ENCODE measurements at regions not wholly inside any gene's neighbourhood (a gene's known extent, or its start where the extent isn't known, plus 50 kb on each side); places are given as distances from the start of the nearest gene placed in this dataset.

- H3K27me3 ChIP-seq (ENCODE audit: control insufficient read depth, insufficient read depth, low read length) = no peaks in the 10 kb centered on the region
- intact Hi-C loops (cut with micrococcal nuclease) = no loop called here
- no peak overlapping the region for H3K27ac Mint-ChIP-seq
- ATAC-seq (no peak), DNase-seq (no peak)
- 67% methylated on average over 1 of the region's 1 CpG for WGBS (ENCODE audit: insufficient coverage)
- H3K36me3 Mint-ChIP-seq = no peaks in the 10 kb centered on the region
- peaks cover 2 to 15% of the 10 kb centered on the region in 2 donors for H3K9me3 Mint-ChIP-seq
- H3K9me3 ChIP-seq (ENCODE audit: control insufficient read depth, insufficient read depth, low read length) = no peaks in the 10 kb centered on the region
- H3K27me3 Mint-ChIP-seq (ENCODE audit: low read depth in 2 of 2) = no peaks in the 10 kb centered on the region
- no peaks in the 10 kb centered on the region for H3K4me1 ChIP-seq (ENCODE audit: control insufficient read depth, insufficient read depth, low read length)
- no peaks in the 10 kb centered on the region for H3K4me1 Mint-ChIP-seq
- H3K27ac ChIP-seq (ENCODE audit: low read length) = no peak overlapping the region
- no peaks in the 10 kb centered on the region for H3K36me3 ChIP-seq (ENCODE audit: control insufficient read depth, insufficient read depth, low read length)
- TF ChIP-seq, protein P1, sequence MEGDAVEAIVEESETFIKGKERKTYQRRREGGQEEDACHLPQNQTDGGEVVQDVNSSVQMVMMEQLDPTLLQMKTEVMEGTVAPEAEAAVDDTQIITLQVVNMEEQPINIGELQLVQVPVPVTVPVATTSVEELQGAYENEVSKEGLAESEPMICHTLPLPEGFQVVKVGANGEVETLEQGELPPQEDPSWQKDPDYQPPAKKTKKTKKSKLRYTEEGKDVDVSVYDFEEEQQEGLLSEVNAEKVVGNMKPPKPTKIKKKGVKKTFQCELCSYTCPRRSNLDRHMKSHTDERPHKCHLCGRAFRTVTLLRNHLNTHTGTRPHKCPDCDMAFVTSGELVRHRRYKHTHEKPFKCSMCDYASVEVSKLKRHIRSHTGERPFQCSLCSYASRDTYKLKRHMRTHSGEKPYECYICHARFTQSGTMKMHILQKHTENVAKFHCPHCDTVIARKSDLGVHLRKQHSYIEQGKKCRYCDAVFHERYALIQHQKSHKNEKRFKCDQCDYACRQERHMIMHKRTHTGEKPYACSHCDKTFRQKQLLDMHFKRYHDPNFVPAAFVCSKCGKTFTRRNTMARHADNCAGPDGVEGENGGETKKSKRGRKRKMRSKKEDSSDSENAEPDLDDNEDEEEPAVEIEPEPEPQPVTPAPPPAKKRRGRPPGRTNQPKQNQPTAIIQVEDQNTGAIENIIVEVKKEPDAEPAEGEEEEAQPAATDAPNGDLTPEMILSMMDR (IDR thresholded peaks at IDR 0.05) = no peak
- no peak overlapping the region for H3K4me3 Mint-ChIP-seq
- H3K4me3 ChIP-seq (ENCODE audit: low read length) = no peak overlapping the region
Measured at GRCh38 chr4:175229154-175229553, 311.0 kb downstream of the ADAM29 start.

DNA sequence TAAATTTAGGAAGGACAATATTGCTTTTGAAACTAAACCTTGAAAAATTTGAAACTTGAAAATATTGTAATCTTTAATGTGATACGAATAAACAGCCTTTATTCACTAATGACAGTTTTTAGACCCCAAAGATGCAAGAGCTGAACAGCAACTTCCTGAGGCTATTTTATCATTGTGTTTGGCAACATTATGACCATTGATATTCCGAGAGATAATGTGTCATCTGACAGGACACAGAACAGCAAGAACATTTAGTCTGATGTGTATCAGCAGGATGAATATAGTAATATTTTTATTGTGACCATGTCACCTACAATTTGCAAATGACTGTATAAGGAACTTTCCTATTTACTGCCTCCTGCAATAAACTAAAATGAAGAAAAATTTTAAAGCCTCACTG, 316.0 kb downstream of the ADAM29 start:
- no peaks in the 10 kb centered on the region for H3K36me3 ChIP-seq (ENCODE audit: control insufficient read depth, insufficient read depth, low read length)
- Mint-ChIP-seq H3K4me3 (no peak overlapping the region), H3K36me3 (no peaks in the 10 kb centered on the region), H3K27me3 (ENCODE audit: low read depth in 2 of 2) (no peaks in the 10 kb centered on the region), H3K9me3 (peaks cover 3 to 6% of the 10 kb centered on the region in 2 donors), H3K4me1 (no peaks in the 10 kb centered on the region), H3K27ac (no peak overlapping the region)
- no peak overlapping the region for H3K27ac ChIP-seq (ENCODE audit: low read length)
- intact Hi-C loops (cut with micrococcal nuclease) = no loop called here
- DNase-seq (no peak), ATAC-seq (no peak)
- H3K9me3 ChIP-seq (ENCODE audit: control insufficient read depth, insufficient read depth, low read length) = no peaks in the 10 kb centered on the region
- H3K4me3 ChIP-seq (ENCODE audit: low read length) = no peak overlapping the region
- no peaks in the 10 kb centered on the region for H3K4me1 ChIP-seq (ENCODE audit: control insufficient read depth, insufficient read depth, low read length)
- TF ChIP-seq, protein P1 (IDR thresholded peaks at IDR 0.05) = no peak
- 63% methylated on average over 2 of the region's 2 CpGs for WGBS (ENCODE audit: insufficient coverage)
- H3K27me3 ChIP-seq (ENCODE audit: control insufficient read depth, insufficient read depth, low read length) = no peaks in the 10 kb centered on the region

DNA sequence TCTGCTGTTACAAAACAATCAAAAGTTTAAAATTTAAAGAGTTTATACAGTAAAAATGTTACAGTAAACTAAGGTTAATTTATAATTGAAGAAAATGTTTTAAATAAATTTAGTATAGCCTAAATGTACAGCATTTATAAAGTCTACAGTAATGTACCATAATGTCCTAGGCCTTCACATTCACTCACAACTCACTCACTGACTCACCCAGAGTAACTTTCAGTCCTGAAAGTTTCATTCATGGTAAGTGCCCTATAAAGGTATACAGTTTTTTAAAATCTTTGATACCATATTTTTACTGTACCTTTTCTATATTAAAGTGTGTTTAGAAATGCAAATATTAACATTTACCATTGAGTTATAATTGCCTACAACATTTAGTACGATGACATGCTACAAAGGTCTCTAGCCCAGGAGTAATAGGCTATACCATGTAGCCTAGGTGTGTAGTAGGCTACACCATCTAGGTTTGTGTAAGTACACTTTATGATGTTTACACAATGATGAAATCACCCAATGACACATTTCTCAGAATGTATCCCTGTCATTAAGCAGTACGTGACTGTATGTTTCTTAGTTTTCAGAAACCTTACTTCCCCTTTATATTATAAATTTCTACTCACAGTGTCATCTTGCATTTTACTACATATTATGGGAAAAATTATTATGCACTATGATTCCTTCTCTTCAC, 320.8 kb downstream of the ADAM29 start:
- H3K4me3 ChIP-seq (ENCODE audit: low read length) = no peak overlapping the region
- Mint-ChIP-seq H3K36me3 (no peaks in the 10 kb centered on the region), H3K27ac (no peak overlapping the region), H3K27me3 (ENCODE audit: low read depth in 2 of 2) (no peaks in the 10 kb centered on the region), H3K4me1 (no peaks in the 10 kb centered on the region), H3K4me3 (no peak overlapping the region), H3K9me3 (peaks cover 2 to 11% of the 10 kb centered on the region in 2 donors)
- H3K27me3 ChIP-seq (ENCODE audit: control insufficient read depth, insufficient read depth, low read length) = no peaks in the 10 kb centered on the region
- TF ChIP-seq, protein P1 (IDR thresholded peaks at IDR 0.05) = no peak
- no peaks in the 10 kb centered on the region for H3K4me1 ChIP-seq (ENCODE audit: control insufficient read depth, insufficient read depth, low read length)
- WGBS (ENCODE audit: insufficient coverage) = 88% methylated on average over 2 of the region's 2 CpGs
- no peak overlapping the region for H3K27ac ChIP-seq (ENCODE audit: low read length)
- intact Hi-C loops (cut with micrococcal nuclease) = no loop called here
- DNase-seq (no peak), ATAC-seq (no peak)
- no peaks in the 10 kb centered on the region for H3K9me3 ChIP-seq (ENCODE audit: control insufficient read depth, insufficient read depth, low read length)
- no peaks in the 10 kb centered on the region for H3K36me3 ChIP-seq (ENCODE audit: control insufficient read depth, insufficient read depth, low read length)

GRCh38 chr4:175246941-175247340, 328.8 kb downstream of the ADAM29 start:
- WGBS (ENCODE audit: insufficient coverage) = 92% methylated on average over 3 of the region's 3 CpGs
- no peaks in the 10 kb centered on the region for H3K9me3 ChIP-seq (ENCODE audit: control insufficient read depth, insufficient read depth, low read length)
- TF ChIP-seq, protein P1 (IDR thresholded peaks at IDR 0.05) = no peak
- DNase-seq (no peak), ATAC-seq (no peak)
- no peaks in the 10 kb centered on the region for H3K36me3 ChIP-seq (ENCODE audit: control insufficient read depth, insufficient read depth, low read length)
- H3K4me1 ChIP-seq (ENCODE audit: control insufficient read depth, insufficient read depth, low read length) = no peaks in the 10 kb centered on the region
- Mint-ChIP-seq H3K4me1 (no peaks in the 10 kb centered on the region), H3K27ac (no peak overlapping the region), H3K9me3 (peaks cover 11 to 23% of the 10 kb centered on the region in 2 donors), H3K4me3 (no peak overlapping the region), H3K27me3 (ENCODE audit: low read depth in 2 of 2) (no peaks in the 10 kb centered on the region), H3K36me3 (no peaks in the 10 kb centered on the region)
- H3K27me3 ChIP-seq (ENCODE audit: control insufficient read depth, insufficient read depth, low read length) = no peaks in the 10 kb centered on the region
- H3K27ac ChIP-seq (ENCODE audit: low read length) = no peak overlapping the region
- intact Hi-C loops (cut with micrococcal nuclease) = no loop called here
- H3K4me3 ChIP-seq (ENCODE audit: low read length) = no peak overlapping the region

Measured in natural killer cell (primary cell).